Inflammatory macrophage treated with lipopolysaccharide for 4 hours (primary cell): ENCODE measurements at regions not wholly inside any gene's neighbourhood (a gene's known extent, or its start where the extent isn't known, plus 50 kb on each side); places are given as distances from the start of the nearest gene placed in this dataset.
"Not testable (repeated sequence)": the region's sequence is repeated elsewhere in the genome, so short reads cannot be mapped to it uniquely, and the experiment has no call there.

Experiments used
- DNase-seq: peaks from one replicate; pipeline ENCODE4 v3.0.0-alpha.2; 2020

DNA sequence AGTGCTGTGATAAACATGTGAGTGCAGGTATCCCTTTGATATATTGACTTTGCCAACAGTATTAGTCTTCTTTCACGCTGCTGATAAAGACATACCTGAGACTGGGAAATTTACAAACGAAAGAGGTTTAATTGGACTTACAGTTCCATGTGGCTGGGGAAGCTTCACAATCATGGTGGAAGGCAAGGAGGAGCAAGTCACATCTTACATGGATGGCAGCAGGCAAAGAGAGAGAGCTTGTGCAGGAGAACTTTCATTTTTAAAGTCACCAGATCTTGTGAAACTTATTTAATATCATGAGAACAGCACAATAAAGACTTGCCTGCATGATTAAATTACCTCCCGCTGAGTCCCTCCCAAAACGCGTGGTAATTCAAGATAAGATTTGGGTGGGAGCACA, 277.9 kb upstream of the GCFC2 start:
- DNase-seq, result not testable (repeated sequence)

DNA sequence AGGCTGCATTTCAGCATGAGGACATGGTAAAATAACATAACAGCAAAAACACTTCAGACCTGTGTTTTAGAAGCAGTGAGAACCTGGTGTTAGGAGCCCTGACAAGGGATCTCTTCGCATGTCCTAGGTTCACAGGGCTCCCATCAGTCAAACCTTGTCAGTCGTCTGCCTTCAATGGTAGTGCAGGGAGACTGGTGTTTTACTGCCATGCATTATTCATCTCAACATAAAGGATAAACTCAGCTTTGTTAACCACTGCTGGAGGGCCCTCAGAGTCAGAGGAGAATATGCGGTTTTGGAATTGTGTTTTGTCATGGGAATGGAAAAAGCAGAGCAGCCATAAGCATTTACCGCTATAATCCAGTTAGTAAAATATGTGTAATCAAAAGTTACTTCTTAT, 275.9 kb upstream of the GCFC2 start:
- DNase-seq, result no peak

DNA sequence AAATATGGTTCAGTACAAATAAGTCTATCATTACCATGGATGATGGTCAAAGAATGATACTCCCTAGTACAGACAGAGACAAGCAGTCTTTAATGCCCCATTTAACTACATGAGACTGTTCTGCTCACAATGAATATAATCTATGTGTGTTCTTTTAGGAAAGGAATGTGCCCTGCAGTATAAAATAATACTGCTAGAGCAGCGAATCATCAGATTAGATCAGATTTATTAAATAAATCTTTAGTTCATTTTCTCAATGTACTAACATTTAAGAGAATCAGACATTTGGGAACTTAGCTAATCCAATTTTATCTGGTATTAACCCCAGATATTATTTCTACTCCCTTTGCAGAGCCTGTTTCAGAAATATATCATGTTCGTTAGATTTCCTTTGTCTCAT, 272.0 kb upstream of the GCFC2 start:
- DNase-seq, result no peak

- DNase-seq, result no peak
Observed at GRCh38 chr2:75964646-75965045, 253.9 kb upstream of the GCFC2 start.

- DNase-seq, result no peak
Observed at GRCh38 chr2:75960472-75961009, 249.8 kb upstream of the GCFC2 start.

GRCh38 chr2:75959724-75960471, 249.2 kb upstream of the GCFC2 start:
- DNase-seq, result no peak

DNA sequence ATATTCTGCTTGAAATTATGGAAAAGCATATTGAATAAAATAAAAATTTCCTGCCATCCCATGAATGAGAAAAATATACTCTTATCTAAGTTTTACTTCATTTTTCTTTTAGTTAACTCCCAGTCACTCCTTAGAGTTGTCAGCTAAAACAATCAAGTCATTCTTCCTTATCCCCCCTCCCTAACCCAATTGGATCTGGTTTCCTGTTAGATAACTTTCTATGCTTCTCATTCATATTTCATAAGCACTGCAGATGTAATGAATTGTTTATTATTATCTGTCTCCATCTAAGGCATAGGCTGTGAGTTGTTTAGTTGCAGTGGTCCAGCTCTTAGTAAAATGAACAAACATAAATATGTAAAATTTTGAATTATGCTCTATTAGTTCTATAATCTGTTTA, 244.0 kb upstream of the GCFC2 start:
- no peak for DNase-seq

- no peak for DNase-seq
Observed at GRCh38 chr2:75952173-75952572, 241.5 kb upstream of the GCFC2 start.

DNA sequence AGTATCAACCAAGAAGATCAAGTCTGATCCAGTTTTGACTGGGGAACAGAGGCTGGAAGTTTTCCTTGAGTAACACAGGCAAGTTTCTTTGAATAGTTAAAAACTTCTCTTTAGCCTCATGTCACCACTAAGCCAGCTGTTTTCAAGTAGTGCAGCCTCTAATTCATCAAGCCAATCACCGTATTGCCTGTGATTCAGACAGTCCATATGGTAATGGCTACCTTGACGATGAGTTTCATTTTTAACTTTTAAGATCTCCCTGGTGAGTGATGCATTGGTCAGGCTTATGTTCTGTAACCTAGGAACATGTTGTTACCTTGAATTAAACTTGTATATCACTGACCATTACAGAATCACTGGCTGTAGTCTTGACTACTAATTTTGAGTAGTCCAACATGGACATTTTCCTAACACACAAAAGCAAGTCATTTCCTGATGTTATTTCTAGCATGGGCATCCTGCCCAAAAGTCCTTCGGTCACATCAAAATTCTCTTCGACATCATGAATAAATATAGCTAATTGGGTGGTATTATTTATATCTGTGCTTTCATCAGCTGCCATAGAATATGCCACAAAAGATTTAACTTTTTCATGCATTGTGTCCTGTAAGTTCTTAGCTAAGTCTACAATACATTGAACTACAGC, 238.8 kb upstream of the GCFC2 start:
- DNase-seq, result no peak

DNA sequence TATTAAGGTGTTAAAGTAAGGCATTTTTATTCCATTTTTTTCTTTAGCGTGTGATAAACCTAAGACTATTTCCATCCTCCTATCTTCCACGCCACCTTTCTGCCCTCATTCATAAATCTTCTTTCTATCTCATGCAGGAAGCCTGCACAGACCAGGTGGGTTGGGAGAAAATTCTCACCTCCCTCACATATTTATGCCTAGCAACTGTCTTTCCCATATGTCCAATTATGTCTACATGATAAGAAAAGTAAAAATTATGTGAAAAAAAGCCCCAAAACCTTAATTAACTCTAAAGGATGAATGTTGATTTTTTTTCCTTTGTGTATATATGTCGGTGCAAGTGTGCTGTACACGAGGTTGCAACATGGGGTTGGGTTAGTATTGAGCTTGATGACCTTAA, 225.6 kb upstream of the GCFC2 start:
- DNase-seq, result no peak

GRCh38 chr2:75932996-75933395, 222.3 kb upstream of the GCFC2 start:
- DNase-seq, result no peak

DNA sequence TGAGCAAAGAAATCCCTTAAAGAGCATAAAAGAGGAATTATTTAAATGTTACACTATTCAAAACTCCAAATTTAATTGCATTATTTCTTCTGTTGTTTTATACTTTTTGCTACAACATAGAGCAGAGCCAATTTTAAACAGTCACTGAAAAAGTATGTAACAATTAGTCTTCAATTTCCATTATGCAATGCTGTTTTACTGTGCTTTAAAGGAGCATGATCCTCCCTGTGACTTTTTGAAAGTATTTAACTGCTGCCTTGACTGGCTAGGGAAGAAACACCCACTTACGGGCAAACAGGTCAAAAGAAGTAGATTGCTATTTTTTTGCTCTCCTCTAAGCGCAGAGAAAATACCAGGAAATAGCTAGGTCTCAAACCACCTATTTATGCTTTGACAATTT, 217.4 kb upstream of the GCFC2 start:
- no peak for DNase-seq

GRCh38 chr2:75925331-75926024, 214.8 kb upstream of the GCFC2 start:
- no peak for DNase-seq

- no peak for DNase-seq
Observed at GRCh38 chr2:75922191-75922590, 211.5 kb upstream of the GCFC2 start.

- DNase-seq, result no peak
Observed at GRCh38 chr2:75920859-75921551, 210.3 kb upstream of the GCFC2 start.

DNA sequence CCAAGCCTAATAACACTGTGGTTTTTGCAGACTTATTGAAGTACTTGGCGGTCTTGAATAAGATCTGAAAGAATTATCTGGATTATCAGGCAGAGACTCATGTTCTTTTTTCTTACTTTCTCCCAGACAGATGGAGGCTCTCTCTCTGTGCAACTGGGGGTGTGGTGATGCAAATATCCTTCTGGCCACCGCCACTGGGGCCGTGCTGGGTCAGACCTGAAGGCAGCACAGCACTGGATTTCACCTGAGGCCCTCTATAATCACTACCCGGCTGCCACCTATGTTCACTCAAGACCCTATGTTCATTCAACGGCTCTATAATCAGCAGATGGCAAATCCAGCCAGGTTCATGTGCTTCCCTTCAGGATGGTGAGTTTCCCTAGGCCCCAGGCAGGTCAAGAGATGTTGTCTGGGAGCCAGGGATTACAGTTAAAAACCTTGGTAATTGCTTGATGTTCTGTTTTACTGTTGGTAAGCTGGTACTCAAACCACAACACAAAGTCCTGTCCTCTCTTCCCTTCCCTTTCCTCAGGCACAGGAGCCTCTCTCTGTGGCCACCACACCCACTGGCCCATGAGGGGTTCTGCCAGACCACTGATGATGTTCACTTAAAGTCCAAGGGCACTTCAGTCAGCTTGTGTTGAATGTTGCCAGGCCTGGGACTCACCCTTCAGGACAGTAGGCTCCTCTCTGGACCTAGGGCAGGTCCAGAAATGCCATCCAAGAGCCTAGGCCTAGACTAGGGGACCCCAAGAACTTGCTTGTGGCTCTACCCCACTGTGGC, 205.3 kb upstream of the GCFC2 start:
- DNase-seq, result no peak

GRCh38 chr2:75896779-75897366, 186.2 kb upstream of the GCFC2 start:
- no peak for DNase-seq

DNA sequence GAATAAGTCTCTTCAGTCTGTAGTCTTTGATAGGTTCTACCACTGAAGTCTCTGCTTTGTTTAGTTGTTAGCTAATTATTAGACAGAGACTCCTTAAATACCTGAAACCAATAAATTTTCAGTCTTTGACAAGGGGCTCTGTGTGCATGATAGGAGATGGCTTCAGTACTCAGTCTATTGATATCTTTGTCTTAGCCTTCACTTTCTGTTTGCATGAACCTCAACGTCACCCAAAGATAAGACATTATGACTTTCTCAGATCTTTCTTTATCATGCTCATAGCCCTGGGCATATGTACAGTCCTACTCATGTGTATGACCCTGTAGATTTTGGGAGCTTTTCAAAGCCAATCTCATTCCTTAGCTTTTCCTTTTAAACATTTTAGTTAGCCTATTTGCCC, 183.5 kb upstream of the GCFC2 start:
- no peak for DNase-seq

DNA sequence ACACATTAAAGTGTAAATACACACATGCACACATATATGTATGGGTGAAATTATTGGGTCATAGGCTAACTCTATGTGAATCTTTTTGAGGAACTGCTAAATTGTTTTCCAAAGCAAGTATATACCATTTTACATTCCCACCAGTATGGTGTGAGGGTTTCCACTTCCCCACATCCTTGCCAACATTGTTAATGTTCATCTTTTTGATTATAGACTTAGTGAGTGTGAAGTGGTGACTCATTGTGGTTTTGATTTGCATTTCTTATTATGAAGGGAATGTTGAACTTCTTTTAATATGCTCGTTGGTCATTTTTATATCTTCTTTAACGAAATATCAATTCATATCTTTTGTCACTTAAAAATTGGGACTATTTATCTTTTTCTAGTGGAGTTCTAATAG, 181.8 kb upstream of the GCFC2 start:
- DNase-seq, result no peak

GRCh38 chr2:75882530-75882929, 171.8 kb upstream of the GCFC2 start:
- DNase-seq, result no peak

DNA sequence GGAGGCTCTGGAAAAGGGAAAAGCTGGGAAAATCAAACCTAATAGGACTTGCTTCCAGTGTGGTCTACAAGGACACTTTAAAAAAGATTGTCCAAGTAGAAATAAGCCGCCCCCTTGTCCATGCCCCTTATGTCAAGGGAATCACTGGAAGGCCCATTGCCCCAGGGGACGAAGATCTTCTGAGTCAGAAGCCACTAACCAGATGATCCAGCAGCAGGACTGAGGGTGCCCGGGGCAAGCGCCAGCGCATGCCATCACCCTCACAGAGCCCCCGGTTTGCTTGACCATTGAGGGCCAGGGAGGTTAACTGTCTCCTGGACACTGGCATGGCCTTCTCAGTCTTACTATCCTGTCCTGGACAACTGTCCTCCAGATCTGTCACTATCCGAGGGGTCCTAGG, 164.9 kb upstream of the GCFC2 start:
- DNase-seq, result not testable (repeated sequence)
